Type B pancreatic cell (in vitro differentiated cells): ENCODE measurements at regions not wholly inside any gene's neighbourhood (a gene's known extent, or its start where the extent isn't known, plus 50 kb on each side); places are given as distances from the start of the nearest gene placed in this dataset.

ENCODE experiments used
- DNase-seq: peaks from one replicate; pipeline ENCODE4 v3.0.0; 2021; ENCODE audit warnings: mixed read lengths; ENCODE audit not compliant: unreplicated experiment; ENCODE audit errors: extremely low spot score
- H3K27ac Mint-ChIP-seq: 2 replicates; pipeline ENCODE4 v1.8.0; 2021; ENCODE audit warnings: mild to moderate bottlenecking, mixed read lengths
- H3K27me3 Mint-ChIP-seq: 2 replicates; pipeline ENCODE4 v1.8.0; 2021; ENCODE audit warnings: mixed read lengths
- H3K36me3 Mint-ChIP-seq: 2 replicates; pipeline ENCODE4 v1.8.0; 2021; ENCODE audit warnings: mixed read lengths
- H3K4me1 Mint-ChIP-seq: one replicate; pipeline ENCODE4 v1.8.0; 2021; ENCODE audit warnings: mixed read lengths; ENCODE audit not compliant: unreplicated experiment
- H3K4me3 Mint-ChIP-seq: 2 replicates; pipeline ENCODE4 v1.8.0; 2021; ENCODE audit warnings: mild to moderate bottlenecking, mixed read lengths
- H3K9me3 Mint-ChIP-seq: 2 replicates; pipeline ENCODE4 v1.8.0; 2021; ENCODE audit warnings: mixed read lengths
- CTCF ChIP-seq: fragments of 200-600 bp; sonication (generic); conservative IDR thresholded peaks from 2 replicates; pipeline ENCODE4 v1.5.0; 2021; ENCODE audit warnings: antibody characterized with exemption, mild to moderate bottlenecking

GRCh38 chr12:13486794-13487193 is 290.3 kb downstream of the EMP1 start:
- no peaks in the 10 kb centered on the region for H3K9me3 Mint-ChIP-seq
- H3K4me3 Mint-ChIP-seq: no peak overlapping the region
- DNase-seq: no peak
- H3K4me1 Mint-ChIP-seq: no peaks in the 10 kb centered on the region
- H3K27ac Mint-ChIP-seq: no peak overlapping the region
- TF ChIP-seq CTCF: no peak
- no peaks in the 10 kb centered on the region for H3K36me3 Mint-ChIP-seq
- peaks cover 28% of the 10 kb centered on the region for H3K27me3 Mint-ChIP-seq

GRCh38 chr12:13478650-13479181 is 282.2 kb downstream of the EMP1 start:
- Mint-ChIP-seq H3K4me3 (no peak overlapping the region), H3K27me3 (peaks cover 68% of the 10 kb centered on the region), H3K27ac (no peak overlapping the region), H3K4me1 (no peaks in the 10 kb centered on the region), H3K9me3 (no peaks in the 10 kb centered on the region), H3K36me3 (no peaks in the 10 kb centered on the region)
- no peak for TF ChIP-seq CTCF
- no peak for DNase-seq

- no peak overlapping the region for H3K4me3 Mint-ChIP-seq
- no peaks in the 10 kb centered on the region for H3K36me3 Mint-ChIP-seq
- no peak for TF ChIP-seq CTCF
- H3K27ac Mint-ChIP-seq: no peak overlapping the region
- H3K27me3 Mint-ChIP-seq: peaks cover 55% of the 10 kb centered on the region
- no peaks in the 10 kb centered on the region for H3K9me3 Mint-ChIP-seq
- DNase-seq: no peak
- no peaks in the 10 kb centered on the region for H3K4me1 Mint-ChIP-seq
These were observed 277.9 kb downstream of the EMP1 start for GRCh38 chr12:13474381-13474780.

GRCh38 chr12:13472690-13473089 is 276.2 kb downstream of the EMP1 start:
- H3K4me3 Mint-ChIP-seq: no peak overlapping the region
- no peaks in the 10 kb centered on the region for H3K9me3 Mint-ChIP-seq
- H3K27me3 Mint-ChIP-seq: peaks cover 59% of the 10 kb centered on the region
- no peak for DNase-seq
- H3K4me1 Mint-ChIP-seq: no peaks in the 10 kb centered on the region
- no peak for TF ChIP-seq CTCF
- H3K36me3 Mint-ChIP-seq: no peaks in the 10 kb centered on the region
- no peak overlapping the region for H3K27ac Mint-ChIP-seq

- TF ChIP-seq CTCF: no peak
- no peak for DNase-seq
- H3K9me3 Mint-ChIP-seq: no peaks in the 10 kb centered on the region
- no peak overlapping the region for H3K27ac Mint-ChIP-seq
- no peaks in the 10 kb centered on the region for H3K4me1 Mint-ChIP-seq
- H3K36me3 Mint-ChIP-seq: no peaks in the 10 kb centered on the region
- H3K4me3 Mint-ChIP-seq: no peak overlapping the region
- H3K27me3 Mint-ChIP-seq: peaks cover 57% of the 10 kb centered on the region
These were observed 274.9 kb downstream of the EMP1 start for GRCh38 chr12:13471471-13471870.

- H3K27me3 Mint-ChIP-seq: peaks cover 42% of the 10 kb centered on the region
- DNase-seq: no peak
- no peaks in the 10 kb centered on the region for H3K36me3 Mint-ChIP-seq
- no peak overlapping the region for H3K4me3 Mint-ChIP-seq
- H3K27ac Mint-ChIP-seq: no peak overlapping the region
- no peak for TF ChIP-seq CTCF
- no peaks in the 10 kb centered on the region for H3K9me3 Mint-ChIP-seq
- no peaks in the 10 kb centered on the region for H3K4me1 Mint-ChIP-seq
These were observed 269.1 kb downstream of the EMP1 start for GRCh38 chr12:13465635-13466034.
